HFF-Myc (cell line): ENCODE measurements at regions not wholly inside any gene's neighbourhood (a gene's known extent, or its start where the extent isn't known, plus 50 kb on each side); places are given as distances from the start of the nearest gene placed in this dataset.

Experiments used
- DNase-seq: peaks from one replicate; pipeline ENCODE4 v3.0.0-alpha.2; 2011; ENCODE audit warnings: low read depth; ENCODE audit errors: extremely low read depth
- H3K4me3 ChIP-seq: replicated peaks from 2 replicates; pipeline ENCODE4 v1.5.1; 2011; ENCODE audit warnings: low read depth, mild to moderate bottlenecking, control low read depth, low read length
- CTCF ChIP-seq: IDR thresholded peaks from 2 replicates; pipeline ENCODE4 v1.5.1; 2012; ENCODE audit warnings: mild to moderate bottlenecking, low read depth, low read length, control low read depth; ENCODE audit errors: missing control alignments

- no peak overlapping the region for H3K4me3 ChIP-seq
- no peak for DNase-seq
- no peak for TF ChIP-seq CTCF
These were observed 93.5 kb downstream of the C1orf94 start for GRCh38 chr1:34270181-34270580.

- no peak for DNase-seq
- TF ChIP-seq CTCF: no peak
- H3K4me3 ChIP-seq: no peak overlapping the region
These were observed 95.4 kb downstream of the C1orf94 start for GRCh38 chr1:34272152-34272551.

- TF ChIP-seq CTCF: no peak
- no peak for DNase-seq
- no peak overlapping the region for H3K4me3 ChIP-seq
These were observed 98.4 kb downstream of the C1orf94 start for GRCh38 chr1:34275150-34275549.

GRCh38 chr1:34276606-34277005, 99.9 kb downstream of the C1orf94 start:
- DNase-seq: no peak
- no peak overlapping the region for H3K4me3 ChIP-seq
- no peak for TF ChIP-seq CTCF

GRCh38 chr1:34277150-34277549, 100.4 kb downstream of the C1orf94 start:
- no peak for DNase-seq
- no peak for TF ChIP-seq CTCF
- H3K4me3 ChIP-seq: no peak overlapping the region

- H3K4me3 ChIP-seq: no peak overlapping the region
- no peak for DNase-seq
- TF ChIP-seq CTCF: no peak
These were observed 101.5 kb downstream of the C1orf94 start for GRCh38 chr1:34278211-34278610.

- TF ChIP-seq CTCF: no peak
- no peak for DNase-seq
- no peak overlapping the region for H3K4me3 ChIP-seq
These were observed 103.3 kb downstream of the C1orf94 start for GRCh38 chr1:34279971-34280370.
